HFFc6 (cell line): ENCODE measurements at regions not wholly inside any gene's neighbourhood (a gene's known extent, or its start where the extent isn't known, plus 50 kb on each side); places are given as distances from the start of the nearest gene placed in this dataset.

Experiments
- DNase-seq: peaks from one replicate; pipeline ENCODE4 v3.0.0-alpha.2; 2018
- H3K27ac Mint-ChIP-seq: 2 replicates; pipeline ENCODE4 v1.8.0; 2020; ENCODE audit warnings: mild to moderate bottlenecking, mixed read lengths
- H3K27me3 Mint-ChIP-seq: 2 replicates; pipeline ENCODE4 v1.8.0; 2021; ENCODE audit warnings: mild to moderate bottlenecking, moderate library complexity, mixed read lengths; ENCODE audit not compliant: insufficient read depth
- H3K36me3 Mint-ChIP-seq: 2 replicates; pipeline ENCODE4 v1.8.0; 2021; ENCODE audit warnings: low read depth, mixed read lengths
- H3K4me1 Mint-ChIP-seq: 2 replicates; pipeline ENCODE4 v1.8.0; 2020; ENCODE audit warnings: low read depth, mixed read lengths
- H3K4me3 Mint-ChIP-seq: 2 replicates; pipeline ENCODE4 v1.8.0; 2020; ENCODE audit warnings: mild to moderate bottlenecking, moderate library complexity, mixed read lengths
- H3K9me3 Mint-ChIP-seq: 2 replicates; pipeline ENCODE4 v1.8.0; 2020; ENCODE audit warnings: mild to moderate bottlenecking, mixed read lengths
- CTCF ChIP-seq: fragments of 200-600 bp; sonication (generic); IDR thresholded peaks from 2 replicates; pipeline ENCODE4 v1.5.0; 2021; ENCODE audit warnings: antibody characterized with exemption, mild to moderate bottlenecking

- Mint-ChIP-seq H3K9me3 (peaks cover 7% of the 10 kb centered on the region; the same call in 1 of the 2 replicates), H3K27me3 (peaks cover 28% of the 10 kb centered on the region), H3K27ac (no peak overlapping the region), H3K36me3 (peaks cover 4% of the 10 kb centered on the region; the same call in 1 of the 2 replicates), H3K4me3 (no peak overlapping the region), H3K4me1 (no peaks in the 10 kb centered on the region)
- DNase-seq: no peak
- TF ChIP-seq CTCF: peak; percentile 40
Observed at GRCh38 chr19:14318873-14319272, 62.4 kb upstream of the ADGRE5 start.

GRCh38 chr19:14317157-14317556, 64.1 kb upstream of the ADGRE5 start:
- Mint-ChIP-seq H3K9me3 (peaks cover 7% of the 10 kb centered on the region; the same call in 1 of the 2 replicates), H3K4me1 (no peaks in the 10 kb centered on the region), H3K4me3 (no peak overlapping the region), H3K27ac (no peak overlapping the region), H3K36me3 (peaks cover 4% of the 10 kb centered on the region; the same call in 1 of the 2 replicates), H3K27me3 (peaks cover 27% of the 10 kb centered on the region)
- no peak for DNase-seq
- no peak for TF ChIP-seq CTCF

GRCh38 chr19:14315433-14315832, 65.8 kb upstream of the ADGRE5 start:
- peak; percentile 25; the same call in 1 of the 2 replicates for TF ChIP-seq CTCF
- H3K36me3 Mint-ChIP-seq: peaks cover 4% of the 10 kb centered on the region; the same call in 1 of the 2 replicates
- no peak overlapping the region for H3K4me3 Mint-ChIP-seq
- peaks cover 20% of the 10 kb centered on the region for H3K27me3 Mint-ChIP-seq
- DNase-seq: no peak
- H3K9me3 Mint-ChIP-seq: peaks cover 7% of the 10 kb centered on the region; the same call in 1 of the 2 replicates
- no peaks in the 10 kb centered on the region for H3K4me1 Mint-ChIP-seq
- H3K27ac Mint-ChIP-seq: no peak overlapping the region

DNA sequence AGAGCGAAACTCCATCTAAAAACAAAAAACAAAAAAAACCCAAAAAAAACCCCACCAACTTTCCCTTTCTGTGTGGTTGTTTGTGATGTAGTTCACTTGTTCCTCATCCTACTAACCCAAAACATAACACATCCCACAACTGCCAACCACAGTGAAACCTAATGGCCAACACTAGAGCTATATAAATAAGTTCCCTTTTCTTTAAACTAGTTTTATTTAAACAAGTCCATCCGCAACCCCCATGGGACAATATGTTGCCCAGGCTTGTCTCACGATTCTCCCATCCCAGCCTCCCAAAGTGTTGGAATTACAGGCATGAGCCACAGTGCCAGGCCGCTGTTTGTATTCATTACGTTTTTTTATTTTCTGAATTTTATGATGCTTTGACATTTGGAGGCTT, 71.2 kb upstream of the ADGRE5 start:
- DNase-seq: no peak
- H3K4me1 Mint-ChIP-seq: no peaks in the 10 kb centered on the region
- peaks cover 24% of the 10 kb centered on the region for H3K27me3 Mint-ChIP-seq
- H3K9me3 Mint-ChIP-seq: peaks cover 4% of the 10 kb centered on the region; the same call in 1 of the 2 replicates
- peaks cover 6% of the 10 kb centered on the region; the same call in 1 of the 2 replicates for H3K36me3 Mint-ChIP-seq
- no peak overlapping the region for H3K27ac Mint-ChIP-seq
- no peak for TF ChIP-seq CTCF
- no peak overlapping the region for H3K4me3 Mint-ChIP-seq

DNA sequence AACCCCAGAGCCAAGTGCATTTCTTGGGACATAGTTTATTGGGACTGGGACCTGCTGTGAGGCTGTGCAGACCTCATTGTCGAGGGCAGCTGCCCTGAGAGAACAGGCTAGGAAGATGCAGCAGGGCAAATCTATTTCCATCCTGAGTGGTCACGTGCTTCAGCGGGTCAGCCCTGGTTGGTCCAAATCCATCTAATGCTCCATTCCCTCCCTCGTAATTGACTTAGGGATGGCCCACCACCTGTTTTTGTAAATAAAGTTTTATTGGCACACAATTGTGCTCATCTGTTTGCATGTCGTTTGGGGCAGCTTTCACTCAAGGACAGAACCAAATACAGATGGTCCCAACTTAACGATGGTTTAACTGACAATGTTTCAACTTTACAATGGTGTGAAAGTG, 75.5 kb upstream of the ADGRE5 start:
- H3K36me3 Mint-ChIP-seq: peaks cover 6% of the 10 kb centered on the region; the same call in 1 of the 2 replicates
- H3K27me3 Mint-ChIP-seq: peaks cover 38% of the 10 kb centered on the region
- TF ChIP-seq CTCF: no peak
- H3K27ac Mint-ChIP-seq: no peak overlapping the region
- peaks cover 4% of the 10 kb centered on the region; the same call in 1 of the 2 replicates for H3K9me3 Mint-ChIP-seq
- no peaks in the 10 kb centered on the region for H3K4me1 Mint-ChIP-seq
- H3K4me3 Mint-ChIP-seq: no peak overlapping the region
- no peak for DNase-seq

DNA sequence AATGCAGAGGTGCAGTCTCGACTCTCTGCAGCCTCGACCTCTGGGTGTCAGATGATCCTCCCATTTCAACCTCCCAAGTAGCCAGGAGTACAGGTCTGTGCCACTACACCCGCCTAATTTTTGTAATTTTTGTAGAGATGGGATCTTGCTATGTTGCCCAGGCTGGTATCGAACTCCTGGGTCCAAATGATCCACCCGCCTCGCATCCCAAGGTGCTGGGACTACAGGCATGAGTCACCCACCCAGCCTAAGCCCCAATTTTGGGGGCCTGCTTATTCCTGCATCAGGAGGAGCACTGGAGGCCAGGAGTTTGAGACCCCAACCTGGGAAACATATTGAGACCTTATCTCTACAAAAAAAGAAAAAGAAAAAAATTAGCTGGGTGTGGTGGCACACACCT, 80.1 kb upstream of the ADGRE5 start:
- Mint-ChIP-seq H3K4me1 (no peaks in the 10 kb centered on the region), H3K27me3 (peaks cover 23% of the 10 kb centered on the region), H3K9me3 (no peaks in the 10 kb centered on the region), H3K36me3 (no peaks in the 10 kb centered on the region), H3K4me3 (no peak overlapping the region), H3K27ac (no peak overlapping the region)
- no peak for DNase-seq
- TF ChIP-seq CTCF: no peak
